H4 (cell line): ENCODE measurements at regions not wholly inside any gene's neighbourhood (a gene's known extent, or its start where the extent isn't known, plus 50 kb on each side); places are given as distances from the start of the nearest gene placed in this dataset.

ENCODE experiments used
- DNase-seq: peaks from one replicate; pipeline ENCODE4 v3.0.0-alpha.2; 2015; ENCODE audit warnings: low spot score

GRCh38 chr3:106170636-106171035 lies 301.8 kb upstream of the CBLB start:
- DNase-seq, result no peak

GRCh38 chr3:106172101-106172500 lies 303.3 kb upstream of the CBLB start:
- DNase-seq, result no peak

GRCh38 chr3:106172780-106173179 lies 304.0 kb upstream of the CBLB start:
- DNase-seq, result no peak

- no peak for DNase-seq
These were observed 306.5 kb upstream of the CBLB start for GRCh38 chr3:106175276-106175675.

GRCh38 chr3:106176734-106177133 lies 307.9 kb upstream of the CBLB start:
- DNase-seq, result no peak

GRCh38 chr3:106182950-106183511 lies 314.2 kb upstream of the CBLB start:
- DNase-seq, result no peak

- DNase-seq, result peak; percentile 8
These were observed 315.1 kb upstream of the CBLB start for GRCh38 chr3:106183762-106184391.

GRCh38 chr3:106184540-106185457 lies 316.0 kb upstream of the CBLB start:
- no peak for DNase-seq

- DNase-seq, result no peak
These were observed 317.1 kb upstream of the CBLB start for GRCh38 chr3:106185949-106186348.

- DNase-seq, result no peak
These were observed 321.5 kb upstream of the CBLB start for GRCh38 chr3:106190296-106190695.

GRCh38 chr3:106191211-106191610 lies 322.4 kb upstream of the CBLB start:
- no peak for DNase-seq

- DNase-seq, result no peak
These were observed 323.1 kb upstream of the CBLB start for GRCh38 chr3:106191913-106192312.

GRCh38 chr3:106193876-106194275 lies 325.1 kb upstream of the CBLB start:
- no peak for DNase-seq

- DNase-seq, result no peak
These were observed 325.9 kb upstream of the CBLB start for GRCh38 chr3:106194726-106195125.

- no peak for DNase-seq
These were observed 328.9 kb upstream of the CBLB start for GRCh38 chr3:106197532-106198194.

GRCh38 chr3:106204160-106204868 lies 335.5 kb upstream of the CBLB start:
- DNase-seq, result no peak

- DNase-seq, result no peak
These were observed 337.3 kb upstream of the CBLB start for GRCh38 chr3:106206146-106206545.

GRCh38 chr3:106206613-106207012 lies 337.8 kb upstream of the CBLB start:
- no peak for DNase-seq

- DNase-seq, result no peak
These were observed 339.4 kb upstream of the CBLB start for GRCh38 chr3:106208251-106208650.

- DNase-seq, result peak; percentile 11
These were observed 340.2 kb upstream of the CBLB start for GRCh38 chr3:106208967-106209366.

GRCh38 chr3:106209482-106209881 lies 340.7 kb upstream of the CBLB start:
- no peak for DNase-seq

GRCh38 chr3:106210923-106211322 lies 342.1 kb upstream of the CBLB start:
- DNase-seq, result no peak
